Transverse colon (tissue), 4 donors: ENCODE measurements at regions not wholly inside any gene's neighbourhood (a gene's known extent, or its start where the extent isn't known, plus 50 kb on each side); places are given as distances from the start of the nearest gene placed in this dataset.

ENCODE experiments used
- POLR2AphosphoS5 ChIP-seq, 3 donors: sonication (generic); formaldehyde crosslinking; IDR thresholded peaks; one replicate each; pipeline ENCODE4 v1.6.1; 2016; ENCODE audit warnings: antibody characterized with exemption in 3 of 3
- TF ChIP-seq, protein P1 (sequence below), 5 experiments: fragments of 200-600 bp in 3 of 5; fragments of 450-650 bp in 2 of 5; sonication (generic) in 3 of 5; IDR thresholded peaks; 1 replicate in 2 of 5; 2 replicates in 3 of 5; pipeline ENCODE4 v1.5.1; 2016 to 2017; ENCODE audit warnings: antibody characterized with exemption in 5 of 5, inconsistent platforms in 3 of 5, mild to moderate bottlenecking in 2 of 5, moderate library complexity in 1 of 5

DNA sequence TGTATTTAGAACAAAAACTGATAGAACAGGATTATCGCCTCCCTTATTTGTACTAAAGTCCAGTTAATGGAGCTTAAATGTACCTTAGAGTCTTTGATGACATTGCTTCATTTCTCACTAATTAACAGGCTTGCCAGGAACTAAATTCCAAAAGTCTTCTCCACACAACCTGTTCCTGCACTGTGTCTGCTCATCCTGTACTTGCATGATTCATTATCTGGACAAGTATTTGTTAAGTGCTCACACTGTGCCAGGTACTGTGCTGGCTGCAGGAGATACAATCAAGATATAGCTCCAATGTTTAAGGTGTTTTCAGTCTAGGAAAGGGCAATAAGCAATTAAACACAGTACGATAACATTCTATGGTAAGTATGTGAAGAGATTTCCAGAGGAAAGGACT is 485.9 kb upstream of the TENM4 start:
- TF ChIP-seq, protein P1, sequence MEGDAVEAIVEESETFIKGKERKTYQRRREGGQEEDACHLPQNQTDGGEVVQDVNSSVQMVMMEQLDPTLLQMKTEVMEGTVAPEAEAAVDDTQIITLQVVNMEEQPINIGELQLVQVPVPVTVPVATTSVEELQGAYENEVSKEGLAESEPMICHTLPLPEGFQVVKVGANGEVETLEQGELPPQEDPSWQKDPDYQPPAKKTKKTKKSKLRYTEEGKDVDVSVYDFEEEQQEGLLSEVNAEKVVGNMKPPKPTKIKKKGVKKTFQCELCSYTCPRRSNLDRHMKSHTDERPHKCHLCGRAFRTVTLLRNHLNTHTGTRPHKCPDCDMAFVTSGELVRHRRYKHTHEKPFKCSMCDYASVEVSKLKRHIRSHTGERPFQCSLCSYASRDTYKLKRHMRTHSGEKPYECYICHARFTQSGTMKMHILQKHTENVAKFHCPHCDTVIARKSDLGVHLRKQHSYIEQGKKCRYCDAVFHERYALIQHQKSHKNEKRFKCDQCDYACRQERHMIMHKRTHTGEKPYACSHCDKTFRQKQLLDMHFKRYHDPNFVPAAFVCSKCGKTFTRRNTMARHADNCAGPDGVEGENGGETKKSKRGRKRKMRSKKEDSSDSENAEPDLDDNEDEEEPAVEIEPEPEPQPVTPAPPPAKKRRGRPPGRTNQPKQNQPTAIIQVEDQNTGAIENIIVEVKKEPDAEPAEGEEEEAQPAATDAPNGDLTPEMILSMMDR (IDR thresholded peaks at IDR 0.05) = no peak
- no peak for TF ChIP-seq POLR2AphosphoS5 (IDR thresholded peaks at IDR 0.05)
